ENCODE measurements at regions not wholly inside any gene's neighbourhood (a gene's known extent, or its start where the extent isn't known, plus 50 kb on each side); places are given as distances from the start of the nearest gene placed in this dataset.

DNA sequence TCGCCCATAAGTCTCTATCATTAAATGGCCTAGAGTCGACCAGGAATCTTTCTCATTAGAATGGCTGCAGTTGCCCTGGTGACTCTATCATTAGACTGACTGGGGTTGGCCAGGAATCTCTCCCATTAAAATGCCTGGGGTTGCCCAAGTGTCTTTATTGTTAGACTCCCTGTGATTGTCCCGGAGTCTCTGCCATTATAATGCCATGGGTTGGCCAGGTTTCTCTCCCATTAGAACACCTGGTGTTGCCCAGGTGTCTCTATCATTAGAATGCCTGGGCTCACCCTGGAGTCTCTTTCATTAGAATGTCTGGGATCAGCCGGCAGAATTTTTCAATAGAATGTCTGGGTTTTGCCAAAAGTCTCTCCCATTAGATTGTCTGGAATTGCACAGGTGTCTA lies 1459.3 kb downstream of the UQCRFS1 start:
- DNase-seq (ENCODE audit: low read depth) = no peak

DNA sequence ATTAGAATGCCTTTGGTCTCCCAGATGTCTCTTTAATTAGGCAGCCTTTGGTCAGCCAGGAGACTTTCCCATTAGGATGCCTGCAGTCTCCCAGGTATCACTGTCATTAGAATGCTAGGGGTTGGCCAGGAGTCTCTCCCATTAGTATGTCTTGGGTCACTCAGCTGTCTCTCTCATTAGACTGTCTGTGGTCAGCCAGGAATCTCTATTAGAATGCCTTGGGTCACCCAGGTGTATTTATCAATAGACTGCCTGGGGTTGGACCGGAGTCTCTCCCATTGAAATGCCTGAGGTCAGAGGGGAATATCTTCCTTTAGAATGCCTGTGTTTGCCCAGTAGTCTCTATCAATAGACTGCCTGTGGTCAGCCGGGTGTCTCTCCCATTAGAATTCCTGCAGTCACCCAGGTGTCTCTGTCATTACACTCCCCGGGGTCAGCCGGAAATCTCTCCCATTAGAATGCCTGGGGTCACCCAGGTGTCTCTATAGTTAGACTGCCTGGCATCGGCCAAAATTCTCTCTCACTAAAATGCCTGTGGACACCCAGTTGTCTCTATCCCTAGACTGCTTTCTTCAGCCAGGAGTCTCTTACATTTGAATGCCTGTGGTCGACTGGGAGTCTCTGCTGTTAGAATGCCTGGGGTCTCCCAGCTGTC lies 1460.3 kb downstream of the UQCRFS1 start:
- DNase-seq (ENCODE audit: low read depth) = no peak

DNA sequence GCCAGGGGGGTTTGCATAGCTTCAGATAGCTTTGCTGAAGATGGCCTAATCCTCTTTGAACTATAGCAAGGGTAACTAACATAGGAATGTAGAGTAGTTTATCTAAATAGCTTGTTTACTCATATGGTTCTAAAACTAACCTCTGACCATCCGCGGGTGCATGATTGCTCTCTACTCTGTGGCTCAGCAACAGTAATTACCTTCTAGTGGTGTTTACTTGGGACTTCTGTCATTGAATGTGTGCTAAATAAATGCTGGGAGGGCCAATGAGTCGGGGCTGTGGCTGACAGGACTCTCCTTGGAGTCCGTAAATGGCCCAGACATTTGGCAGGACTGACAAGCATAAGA lies 1461.9 kb downstream of the UQCRFS1 start:
- no peak for DNase-seq (ENCODE audit: low read depth)

DNA sequence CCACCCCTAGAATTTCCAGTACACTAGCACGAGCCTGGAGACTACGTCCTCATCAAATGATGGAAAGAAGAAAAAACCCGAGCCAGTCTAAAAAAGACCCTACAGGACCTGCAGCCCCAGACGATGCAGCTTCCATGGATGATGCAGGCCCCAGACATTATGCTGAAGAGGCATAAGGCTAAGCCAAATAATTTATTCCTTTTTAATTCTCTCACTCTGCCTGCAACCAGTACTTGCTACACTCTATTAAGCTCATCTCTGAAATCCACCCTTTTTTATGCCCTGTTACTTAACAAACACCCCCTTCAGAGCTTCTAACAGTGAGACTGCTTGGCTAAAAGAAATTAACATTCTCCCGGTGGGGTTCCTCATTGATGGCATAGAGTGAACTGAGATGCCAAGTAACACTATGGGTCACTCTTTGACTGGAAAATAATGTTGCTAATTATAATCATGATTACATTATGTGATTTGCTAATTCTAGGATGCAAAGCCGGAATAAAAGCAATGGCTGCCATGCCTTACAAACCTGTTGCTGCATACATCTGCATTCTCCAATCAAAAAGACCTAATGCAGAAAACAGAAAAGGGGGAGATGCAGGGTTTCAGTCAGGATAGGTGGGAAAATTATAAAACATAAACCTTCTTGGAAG lies 1462.4 kb downstream of the UQCRFS1 start:
- DNase-seq (ENCODE audit: low read depth) = no peak

DNA sequence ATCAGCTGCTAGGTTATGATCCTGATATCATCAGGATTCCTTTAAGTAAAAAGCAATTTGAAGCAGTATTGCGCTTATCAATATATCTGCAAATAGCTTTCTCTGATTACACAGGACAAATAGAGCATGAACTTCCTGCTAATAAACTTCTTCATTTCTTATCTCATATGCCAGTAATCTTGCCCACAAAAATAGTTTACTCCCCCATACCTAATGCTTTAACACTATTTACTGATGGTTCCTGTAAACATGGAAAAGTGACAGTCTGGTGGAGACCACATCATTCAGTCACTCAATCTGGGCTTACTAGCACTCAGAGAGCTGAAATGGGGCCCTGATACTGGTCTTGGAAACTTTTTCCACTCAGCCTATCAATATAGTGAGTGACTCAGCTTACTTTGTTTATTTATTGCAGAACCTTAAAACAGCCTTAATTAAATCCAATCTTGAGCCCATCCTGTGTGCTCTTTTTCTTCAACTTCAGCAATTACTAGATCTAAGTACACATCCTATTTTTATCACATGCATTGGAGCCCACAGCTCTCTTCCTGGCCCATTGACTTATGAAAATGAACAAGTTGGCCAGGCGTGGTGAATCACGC lies 1464.3 kb downstream of the UQCRFS1 start:
- DNase-seq (ENCODE audit: low read depth) = no peak

DNA sequence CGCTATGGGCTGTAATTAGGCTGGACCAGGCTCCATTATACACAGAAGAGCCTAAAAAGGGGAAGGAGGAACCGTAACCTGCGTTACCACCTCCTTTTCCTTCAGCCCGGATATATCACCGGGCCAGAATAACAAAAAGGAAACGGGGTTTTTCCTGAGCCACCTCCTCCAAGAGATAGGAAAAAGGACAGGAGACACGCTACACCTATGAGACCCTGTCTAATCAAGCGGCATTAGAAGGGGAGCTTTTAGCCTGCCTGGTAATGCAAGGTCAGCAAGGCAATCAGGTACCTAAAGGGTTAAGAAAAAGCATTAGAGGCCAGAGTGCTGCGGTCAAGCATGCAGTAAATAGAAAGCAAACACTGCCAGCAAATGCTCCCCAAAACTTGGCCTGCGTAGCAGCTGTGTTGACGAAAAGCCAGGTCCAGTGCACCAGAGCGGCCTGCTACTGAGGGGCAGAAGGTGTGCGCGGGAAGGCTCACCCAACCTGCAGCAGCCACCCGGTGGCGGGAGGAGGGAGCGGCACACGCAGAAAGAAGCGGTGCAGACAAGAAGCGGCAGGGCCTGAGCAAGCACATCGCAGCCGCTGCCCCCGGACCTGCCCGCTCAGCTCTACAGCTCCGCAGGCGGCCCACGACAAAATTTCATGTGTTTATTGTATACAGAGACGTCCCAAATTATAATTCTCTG lies 1466.1 kb downstream of the UQCRFS1 start:
- DNase-seq (ENCODE audit: low read depth) = no peak

DNA sequence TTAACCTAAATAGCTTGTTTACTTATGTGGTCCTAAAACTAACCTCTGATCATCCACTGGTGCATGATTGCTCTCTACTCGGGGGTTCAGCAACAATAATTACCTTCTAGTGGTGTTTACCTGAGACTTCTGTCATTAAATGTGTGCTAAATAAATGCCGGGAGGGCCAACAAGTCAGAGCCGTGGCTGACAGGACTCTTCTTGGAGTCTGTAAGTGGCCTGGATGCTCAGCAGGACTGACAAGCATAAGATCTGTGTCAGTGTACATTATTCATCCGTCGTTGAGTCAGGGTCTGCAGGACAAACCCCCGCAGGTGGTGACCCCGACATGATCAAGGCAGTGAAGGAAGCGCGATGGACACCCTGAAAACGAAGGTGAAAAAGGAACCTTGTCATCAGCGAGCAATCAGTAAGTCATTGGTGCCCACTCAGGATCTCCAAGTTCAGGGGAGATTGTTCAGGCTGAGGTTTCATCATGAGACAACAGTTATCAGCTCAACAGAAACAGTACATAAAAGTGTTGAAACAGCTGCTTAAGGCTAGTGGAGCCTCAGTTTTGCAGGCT lies 1466.9 kb downstream of the UQCRFS1 start:
- no peak for DNase-seq (ENCODE audit: low read depth)

DNA sequence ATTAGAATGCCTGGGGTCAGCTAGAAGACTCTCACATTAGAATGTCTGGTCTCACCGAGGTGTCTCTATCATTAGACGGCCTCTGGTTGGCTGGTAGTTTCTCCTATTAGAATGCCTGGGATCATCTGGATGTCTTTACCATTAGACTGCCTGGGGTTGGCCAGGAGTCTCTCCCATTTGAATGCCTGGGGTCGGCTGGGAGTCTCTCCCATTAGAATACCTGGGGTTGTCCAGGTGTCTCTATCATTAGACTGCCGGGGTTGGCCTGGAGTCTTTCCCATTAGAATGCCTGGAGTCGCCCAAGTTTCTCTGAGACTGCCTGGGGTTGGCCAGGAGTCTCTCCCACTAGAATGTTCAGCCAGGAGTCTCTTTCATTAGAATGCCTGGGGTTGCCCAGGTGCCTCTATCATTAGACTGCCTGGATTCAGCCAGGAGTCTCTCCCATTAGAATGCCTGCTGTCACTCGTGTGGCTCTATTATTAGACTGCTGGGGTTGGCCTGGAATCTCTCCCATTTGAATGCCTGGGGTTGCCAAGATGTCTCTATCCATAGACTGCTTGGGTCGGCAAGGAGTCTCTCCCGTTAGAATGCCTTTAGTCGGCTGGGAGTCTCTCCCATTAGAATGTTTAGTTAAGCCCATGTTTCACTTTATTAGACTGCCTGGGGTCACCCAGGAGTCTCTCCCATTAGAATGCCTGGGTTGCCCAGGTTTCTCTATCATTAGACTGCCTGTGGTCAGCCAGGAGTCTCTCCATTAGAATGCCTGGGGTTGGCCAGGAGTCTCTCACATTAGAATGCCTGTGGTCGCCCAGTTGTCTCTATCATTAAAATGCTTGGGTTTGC lies 1467.8 kb downstream of the UQCRFS1 start:
- DNase-seq (ENCODE audit: low read depth) = no peak

DNA sequence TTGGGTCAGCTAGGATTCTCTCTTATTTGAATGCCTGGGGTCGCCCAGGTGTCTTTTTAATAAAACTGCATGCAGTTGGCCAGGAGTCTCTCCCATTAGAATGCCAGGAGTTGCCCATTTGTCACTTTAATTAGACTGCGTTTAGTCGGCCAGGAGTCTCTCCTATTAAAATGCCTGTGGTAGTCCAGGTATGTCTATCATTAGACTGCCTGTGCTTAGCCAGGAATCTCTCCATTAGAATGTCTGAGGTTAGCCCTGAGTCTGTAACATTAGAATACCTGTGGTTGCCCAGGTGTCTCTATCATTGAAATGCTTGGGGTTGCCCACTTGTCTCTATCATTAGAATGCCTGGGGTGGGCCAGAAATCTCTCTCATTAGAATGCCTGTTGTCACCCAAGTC lies 1470.9 kb downstream of the UQCRFS1 start:
- no peak for DNase-seq (ENCODE audit: low read depth)

DNA sequence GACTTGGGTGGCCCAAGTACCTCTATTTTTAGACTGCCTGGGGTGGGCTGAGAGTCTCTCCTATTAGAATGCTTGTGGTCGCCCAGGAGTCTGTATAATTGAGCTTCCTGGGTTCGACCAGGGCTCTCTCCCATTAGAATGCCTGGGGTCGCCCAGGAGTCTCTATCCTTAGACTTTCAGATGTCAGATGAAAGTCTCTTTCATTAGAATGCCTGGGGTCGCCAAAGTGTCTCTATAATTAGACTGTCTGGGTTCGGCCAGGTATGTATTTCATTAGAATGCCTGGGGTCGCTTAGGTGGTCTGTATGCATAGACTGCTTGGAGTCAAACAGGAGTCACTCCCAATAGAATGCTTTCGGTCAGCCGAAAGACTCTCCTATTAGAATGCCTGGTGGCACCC lies 1471.7 kb downstream of the UQCRFS1 start:
- no peak for DNase-seq (ENCODE audit: low read depth)

DNA sequence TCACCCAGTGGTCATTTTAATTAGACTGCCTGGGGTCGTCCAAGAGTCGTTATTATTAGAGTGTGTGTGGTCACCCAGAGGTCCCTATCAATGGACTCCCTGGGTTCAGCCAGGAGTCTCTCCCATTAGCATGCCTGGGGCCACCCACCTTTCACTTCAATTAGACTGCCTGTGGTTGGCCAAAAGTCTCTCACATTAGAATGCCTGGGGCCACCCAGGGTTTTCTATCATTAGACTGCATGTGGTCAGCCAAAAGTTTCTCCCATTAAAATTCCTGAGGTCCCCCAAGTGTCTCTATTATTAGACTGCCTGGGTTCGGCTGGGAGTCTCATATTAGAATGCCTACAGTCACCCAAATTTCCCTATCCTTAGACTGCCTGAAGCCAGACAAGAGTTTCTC lies 1472.6 kb downstream of the UQCRFS1 start:
- DNase-seq (ENCODE audit: low read depth) = no peak

DNA sequence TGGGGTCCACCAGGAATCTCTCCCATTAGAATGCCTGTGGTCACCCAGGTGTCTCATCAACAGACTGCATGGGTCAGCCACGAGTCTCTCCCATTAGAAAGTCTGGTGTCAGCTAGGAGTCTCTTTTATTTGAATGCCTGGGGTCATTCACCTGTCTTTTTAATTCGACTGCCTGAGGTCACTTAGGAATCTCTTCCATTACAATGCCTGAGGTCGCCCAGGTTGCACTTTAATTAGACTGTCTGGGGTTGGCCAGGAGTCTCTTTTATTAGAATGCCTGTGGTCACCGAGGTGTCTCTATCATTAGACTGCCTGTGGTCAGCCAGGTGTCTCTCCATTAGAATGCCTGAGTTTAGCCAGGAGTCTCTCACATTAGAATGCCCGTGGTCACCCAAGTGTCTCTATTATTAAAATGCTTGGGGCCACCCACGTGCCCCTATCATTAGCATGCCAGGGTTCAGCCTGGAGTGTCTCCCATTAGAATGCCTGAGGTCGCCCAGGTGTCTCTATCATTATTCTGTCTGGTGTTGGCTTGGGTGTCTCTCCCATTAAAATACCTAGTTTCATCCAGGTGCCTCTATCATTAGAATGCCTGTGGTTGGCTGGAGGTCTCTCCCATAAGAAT lies 1474.3 kb downstream of the UQCRFS1 start:
- no peak for DNase-seq (ENCODE audit: low read depth)

DNA sequence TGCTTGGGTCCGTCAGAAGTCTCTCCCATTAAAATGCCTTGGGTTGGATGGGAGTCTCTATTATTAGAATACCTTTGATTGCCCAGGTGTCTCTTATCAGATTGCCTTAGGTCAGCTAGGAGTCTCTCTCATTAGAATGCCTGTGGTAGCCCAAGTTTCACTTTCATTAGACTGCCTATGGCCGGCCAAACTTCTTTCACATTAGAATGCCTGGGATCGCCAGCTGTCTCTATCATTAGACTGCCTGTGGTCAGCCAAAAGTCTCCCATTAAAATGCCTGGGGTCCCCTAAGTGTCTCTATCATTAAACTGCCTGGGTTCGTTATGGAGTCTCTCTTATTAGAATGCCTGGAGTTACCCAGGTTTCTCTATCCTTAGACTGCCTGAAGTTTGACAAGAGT lies 1476.7 kb downstream of the UQCRFS1 start:
- DNase-seq (ENCODE audit: low read depth) = no peak

DNA sequence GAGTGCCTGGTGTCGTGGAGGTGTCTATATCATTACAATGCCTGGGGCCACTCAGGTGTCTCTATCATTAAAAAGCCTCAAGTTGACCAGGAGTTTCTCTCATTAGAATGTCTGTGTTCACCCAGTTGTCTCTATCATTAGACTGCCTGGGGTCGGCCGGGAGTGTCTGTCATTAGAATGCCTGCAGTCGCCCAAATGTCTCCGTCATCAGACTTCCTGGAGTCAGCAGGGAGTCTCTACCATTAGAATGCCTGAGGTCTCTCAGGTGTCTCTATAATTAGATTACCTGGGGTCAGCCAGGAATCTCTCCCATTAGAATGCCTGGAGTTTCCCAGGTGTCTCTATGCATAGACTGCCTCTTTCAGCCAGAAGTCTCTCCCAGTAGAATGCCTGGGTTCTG lies 1477.6 kb downstream of the UQCRFS1 start:
- DNase-seq (ENCODE audit: low read depth) = no peak

DNA sequence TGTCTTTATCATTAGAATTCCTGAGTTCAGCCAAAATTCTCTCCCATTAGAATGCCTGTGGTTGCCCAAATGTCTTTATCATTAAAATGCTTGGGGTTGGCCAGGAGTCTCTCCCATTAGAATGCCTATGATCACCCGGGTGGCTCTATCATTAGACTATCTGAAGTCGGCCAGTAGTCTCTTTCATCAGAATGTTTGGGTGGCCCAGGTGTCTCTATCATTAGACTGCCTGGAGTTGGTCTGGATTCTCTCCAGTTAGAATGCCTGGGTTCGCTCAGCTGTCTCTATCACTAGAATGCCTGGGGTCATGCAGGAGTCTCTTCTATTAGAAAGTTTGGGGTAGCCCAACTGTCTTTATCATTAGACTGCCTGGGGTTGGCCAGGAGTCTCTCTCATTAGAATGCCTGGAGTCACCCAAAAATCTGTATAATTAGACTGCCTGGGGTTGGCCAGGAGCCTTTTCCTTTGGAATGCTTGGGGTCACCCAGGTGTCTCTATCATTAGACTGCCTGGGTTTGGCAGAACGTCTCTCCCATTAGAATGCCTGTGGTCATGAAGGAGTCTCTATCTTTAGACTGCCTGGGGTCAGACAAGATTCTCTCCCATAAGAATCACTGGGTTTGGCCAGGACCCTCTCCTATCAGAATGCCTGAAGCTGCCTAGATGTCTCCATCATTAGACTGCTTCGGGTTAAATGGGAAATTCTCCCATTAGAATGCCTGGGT lies 1478.3 kb downstream of the UQCRFS1 start:
- DNase-seq (ENCODE audit: low read depth) = no peak

DNA sequence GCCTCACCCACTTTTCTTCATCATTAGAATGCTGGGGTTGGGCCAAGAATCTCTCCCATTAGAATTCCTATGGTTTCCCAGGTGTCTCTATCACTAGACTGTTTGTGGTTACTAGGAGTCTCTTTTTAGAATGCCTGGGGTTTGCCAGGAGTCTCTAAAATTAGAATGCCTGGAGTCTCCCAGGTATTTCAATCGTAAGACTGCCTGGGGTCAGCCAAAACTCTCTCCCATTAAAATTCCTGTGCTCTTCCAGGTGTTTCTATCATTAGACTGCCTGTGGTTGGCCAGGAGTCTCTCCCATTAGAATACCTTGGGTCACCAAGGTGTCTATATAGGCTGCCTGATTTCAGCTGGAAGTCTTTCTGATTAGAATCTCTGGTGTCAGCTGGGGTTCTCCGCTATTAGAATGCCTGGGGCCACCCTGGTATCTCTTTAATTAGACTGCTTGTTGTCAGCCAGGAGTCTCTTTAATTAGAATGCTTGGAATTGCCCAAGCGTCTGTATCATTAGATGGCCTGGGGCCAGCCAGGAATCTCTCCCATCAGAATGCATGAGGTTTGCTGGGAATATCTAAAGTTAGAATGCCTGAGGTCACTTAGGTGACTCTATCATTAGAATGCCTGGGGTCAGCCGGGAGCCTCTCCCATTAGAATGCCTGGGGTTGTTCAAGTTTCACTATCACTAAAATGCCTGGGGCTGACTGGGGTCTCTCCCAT lies 1479.2 kb downstream of the UQCRFS1 start:
- no peak for DNase-seq (ENCODE audit: low read depth)

DNA sequence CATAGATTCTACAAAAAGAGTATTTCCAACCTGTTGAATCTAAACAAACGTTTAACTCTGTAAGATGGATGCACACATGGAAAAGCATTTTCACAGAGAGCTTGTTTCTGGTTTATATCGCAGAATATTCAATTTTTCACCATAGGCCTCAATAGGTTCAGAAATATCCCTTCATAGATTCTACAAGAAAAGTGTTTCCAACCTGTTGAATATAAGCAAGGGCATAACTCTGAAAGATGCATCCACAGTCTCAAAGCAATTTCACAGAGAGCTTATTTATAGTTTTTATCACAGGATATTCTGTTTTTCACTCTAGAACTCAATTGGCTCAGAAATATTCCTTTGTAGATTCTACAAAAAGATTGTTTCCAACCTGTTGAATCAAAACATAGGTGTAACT lies 1483.6 kb downstream of the UQCRFS1 start:
- DNase-seq (ENCODE audit: low read depth) = no peak

DNA sequence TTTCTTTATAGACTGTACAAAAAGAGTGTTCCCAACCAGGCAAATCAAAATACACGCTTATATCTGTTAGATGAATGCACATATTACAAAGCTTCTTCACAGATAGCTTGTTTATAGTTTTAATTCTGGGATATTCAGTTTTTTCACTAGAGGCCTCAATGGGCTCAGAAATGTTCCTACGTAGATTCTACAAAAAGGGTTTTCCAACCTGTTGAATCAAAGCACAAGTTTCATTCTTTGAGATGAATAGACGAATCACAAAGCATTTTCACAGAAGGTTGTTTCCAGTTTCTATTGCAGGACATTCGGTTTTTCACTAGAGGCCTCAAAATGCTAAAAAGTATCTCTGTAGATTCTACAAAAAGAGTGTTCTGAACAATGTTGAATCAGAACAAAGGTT lies 1490.3 kb downstream of the UQCRFS1 start:
- no peak for DNase-seq (ENCODE audit: low read depth)

DNA sequence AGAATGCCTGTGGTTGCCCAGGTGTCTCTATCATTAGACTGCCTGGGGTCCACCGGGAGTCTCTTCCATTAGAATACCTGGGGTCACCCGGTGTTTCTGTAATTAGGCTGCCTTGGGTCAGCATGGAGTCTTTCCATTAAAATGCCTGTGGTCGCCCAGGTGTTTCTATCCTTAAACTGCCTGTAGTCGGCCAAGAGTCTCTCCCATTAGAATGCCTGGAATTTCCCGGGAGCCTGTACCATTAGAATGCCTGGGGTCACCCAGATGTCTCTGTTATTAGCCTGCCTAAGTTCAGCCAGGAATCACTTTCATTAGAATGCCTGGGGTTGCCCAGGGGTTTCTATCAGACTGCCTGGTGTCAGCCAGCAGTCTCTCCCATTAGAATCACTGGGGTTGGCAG lies 1492.8 kb downstream of the UQCRFS1 start:
- no peak for DNase-seq (ENCODE audit: low read depth)

DNA sequence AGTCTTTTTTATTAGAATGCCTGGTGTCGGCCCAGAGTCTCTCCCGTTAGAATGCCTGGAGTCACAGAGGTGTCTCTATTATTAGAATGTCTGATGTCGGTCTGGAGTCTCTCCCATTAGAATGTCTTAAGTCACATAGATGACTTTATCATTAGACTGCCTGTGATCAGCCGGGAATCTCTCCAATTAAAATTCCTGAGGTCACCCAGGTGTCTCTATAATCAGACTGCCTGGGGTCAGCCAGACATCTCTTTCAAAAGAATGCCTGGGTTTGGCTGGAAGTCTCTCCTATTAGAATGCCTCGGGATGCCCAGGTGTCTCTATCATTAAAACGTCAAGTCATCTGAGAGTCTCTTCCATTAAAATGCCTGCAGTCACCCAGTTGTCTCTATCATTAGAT lies 1493.9 kb downstream of the UQCRFS1 start:
- no peak for DNase-seq (ENCODE audit: low read depth)
